Progenitor cell of endocrine pancreas (in vitro differentiated cells): ENCODE measurements at regions not wholly inside any gene's neighbourhood (a gene's known extent, or its start where the extent isn't known, plus 50 kb on each side); places are given as distances from the start of the nearest gene placed in this dataset.

Experiments used
- DNase-seq: peaks from one replicate; pipeline ENCODE4 v3.0.0; 2021; ENCODE audit warnings: low spot score; ENCODE audit not compliant: unreplicated experiment
- H3K27ac Mint-ChIP-seq: 2 replicates; pipeline ENCODE4 v1.8.0; 2021; ENCODE audit warnings: mild to moderate bottlenecking, moderate library complexity, mixed read lengths
- H3K27me3 Mint-ChIP-seq: 2 replicates; pipeline ENCODE4 v1.8.0; 2021; ENCODE audit warnings: mixed read lengths
- H3K36me3 Mint-ChIP-seq: 2 replicates; pipeline ENCODE4 v1.8.0; 2022; ENCODE audit warnings: mixed read lengths; ENCODE audit not compliant: insufficient read depth
- H3K4me1 Mint-ChIP-seq: 2 replicates; pipeline ENCODE4 v1.8.0; 2021; ENCODE audit warnings: low read depth, mixed read lengths
- H3K4me3 Mint-ChIP-seq: 2 replicates; pipeline ENCODE4 v1.8.0; 2021; ENCODE audit warnings: low read depth, mild to moderate bottlenecking, moderate library complexity, mixed read lengths
- H3K9me3 Mint-ChIP-seq: 2 replicates; pipeline ENCODE4 v1.8.0; 2021; ENCODE audit warnings: low read depth, mixed read lengths
- TF ChIP-seq, protein P1 (sequence below): fragments of 200-600 bp; sonication (generic); IDR thresholded peaks from one replicate; pipeline ENCODE4 v1.5.0; 2021; ENCODE audit warnings: antibody characterized with exemption, mild to moderate bottlenecking; ENCODE audit not compliant: unreplicated experiment

DNA sequence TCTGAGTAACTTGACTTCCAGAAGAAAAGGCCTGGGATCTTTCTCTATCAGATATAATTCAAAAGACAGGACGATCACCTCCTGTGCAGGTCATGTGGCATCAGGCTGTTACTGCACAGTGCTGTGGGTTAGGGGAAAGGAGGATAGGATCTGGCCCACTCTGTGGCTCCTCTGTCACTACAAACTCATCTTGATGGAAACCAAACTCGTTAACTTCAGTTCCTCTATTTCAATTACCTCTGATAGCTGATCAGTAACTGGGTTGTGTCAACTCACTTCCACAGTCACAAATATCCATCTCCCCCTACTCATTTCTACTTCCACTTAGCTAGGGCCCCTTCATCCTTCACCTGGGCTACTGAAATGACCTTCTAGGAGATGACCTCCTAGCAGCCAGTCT is 95.2 kb downstream of the RCN1 start:
- Mint-ChIP-seq H3K4me1 (no peaks in the 10 kb centered on the region), H3K36me3 (no peaks in the 10 kb centered on the region), H3K9me3 (no peaks in the 10 kb centered on the region), H3K27ac (no peak overlapping the region), H3K27me3 (peaks cover 26% of the 10 kb centered on the region), H3K4me3 (no peak overlapping the region)
- TF ChIP-seq, protein P1, sequence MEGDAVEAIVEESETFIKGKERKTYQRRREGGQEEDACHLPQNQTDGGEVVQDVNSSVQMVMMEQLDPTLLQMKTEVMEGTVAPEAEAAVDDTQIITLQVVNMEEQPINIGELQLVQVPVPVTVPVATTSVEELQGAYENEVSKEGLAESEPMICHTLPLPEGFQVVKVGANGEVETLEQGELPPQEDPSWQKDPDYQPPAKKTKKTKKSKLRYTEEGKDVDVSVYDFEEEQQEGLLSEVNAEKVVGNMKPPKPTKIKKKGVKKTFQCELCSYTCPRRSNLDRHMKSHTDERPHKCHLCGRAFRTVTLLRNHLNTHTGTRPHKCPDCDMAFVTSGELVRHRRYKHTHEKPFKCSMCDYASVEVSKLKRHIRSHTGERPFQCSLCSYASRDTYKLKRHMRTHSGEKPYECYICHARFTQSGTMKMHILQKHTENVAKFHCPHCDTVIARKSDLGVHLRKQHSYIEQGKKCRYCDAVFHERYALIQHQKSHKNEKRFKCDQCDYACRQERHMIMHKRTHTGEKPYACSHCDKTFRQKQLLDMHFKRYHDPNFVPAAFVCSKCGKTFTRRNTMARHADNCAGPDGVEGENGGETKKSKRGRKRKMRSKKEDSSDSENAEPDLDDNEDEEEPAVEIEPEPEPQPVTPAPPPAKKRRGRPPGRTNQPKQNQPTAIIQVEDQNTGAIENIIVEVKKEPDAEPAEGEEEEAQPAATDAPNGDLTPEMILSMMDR: no peak
- no peak for DNase-seq

- Mint-ChIP-seq H3K4me3 (no peak overlapping the region), H3K9me3 (no peaks in the 10 kb centered on the region), H3K27me3 (peaks cover 26% of the 10 kb centered on the region), H3K4me1 (no peaks in the 10 kb centered on the region), H3K27ac (no peak overlapping the region), H3K36me3 (no peaks in the 10 kb centered on the region)
- TF ChIP-seq, protein P1: no peak
- no peak for DNase-seq
Measured at GRCh38 chr11:32187111-32187510, 96.2 kb downstream of the RCN1 start.

GRCh38 chr11:32188785-32189184 is 97.9 kb downstream of the RCN1 start:
- H3K4me3 Mint-ChIP-seq: no peak overlapping the region
- H3K4me1 Mint-ChIP-seq: no peaks in the 10 kb centered on the region
- DNase-seq: no peak
- H3K36me3 Mint-ChIP-seq: no peaks in the 10 kb centered on the region
- H3K9me3 Mint-ChIP-seq: no peaks in the 10 kb centered on the region
- H3K27me3 Mint-ChIP-seq: peaks cover 24% of the 10 kb centered on the region
- no peak overlapping the region for H3K27ac Mint-ChIP-seq
- TF ChIP-seq, protein P1: no peak

DNA sequence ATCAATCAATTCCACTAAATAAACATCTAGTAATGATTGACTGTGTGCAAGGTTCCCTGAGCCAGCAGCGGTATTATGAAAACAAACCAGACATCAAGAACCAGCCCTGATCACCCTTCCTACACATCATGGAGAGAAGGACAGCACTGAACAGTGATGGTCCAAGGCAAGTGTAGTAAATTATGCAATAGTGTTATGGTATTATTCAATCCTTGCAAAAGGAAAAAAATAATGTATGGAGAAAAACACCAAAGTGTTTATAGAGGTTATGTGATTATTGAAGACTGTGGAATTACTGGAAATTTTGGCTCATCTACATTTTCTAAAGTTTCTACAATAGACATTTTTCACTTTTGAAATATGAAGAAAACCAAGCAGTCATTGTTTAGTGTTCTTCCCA is 105.3 kb downstream of the RCN1 start:
- TF ChIP-seq, protein P1: no peak
- Mint-ChIP-seq H3K27ac (no peak overlapping the region), H3K9me3 (no peaks in the 10 kb centered on the region), H3K27me3 (peaks cover 18% of the 10 kb centered on the region), H3K4me3 (no peak overlapping the region), H3K36me3 (no peaks in the 10 kb centered on the region), H3K4me1 (peaks cover 5% of the 10 kb centered on the region)
- no peak for DNase-seq

- peaks cover 5% of the 10 kb centered on the region for H3K4me1 Mint-ChIP-seq
- H3K9me3 Mint-ChIP-seq: no peaks in the 10 kb centered on the region
- TF ChIP-seq, protein P1: no peak
- H3K4me3 Mint-ChIP-seq: no peak overlapping the region
- peaks cover 18% of the 10 kb centered on the region for H3K27me3 Mint-ChIP-seq
- H3K27ac Mint-ChIP-seq: no peak overlapping the region
- DNase-seq: no peak
- H3K36me3 Mint-ChIP-seq: no peaks in the 10 kb centered on the region
Measured at GRCh38 chr11:32198053-32198452, 107.2 kb downstream of the RCN1 start.
